SU-DHL-6 (cell line): ENCODE measurements at regions not wholly inside any gene's neighbourhood (a gene's known extent, or its start where the extent isn't known, plus 50 kb on each side); places are given as distances from the start of the nearest gene placed in this dataset.

Experiments used
- H2AFZ ChIP-seq: fragments of 200-600 bp; sonication (generic); 2 replicates; pipeline ENCODE4 v1.6.1; 2014; ENCODE audit warnings: low read depth, mild to moderate bottlenecking, moderate library complexity, mixed read lengths, antibody characterized with exemption, low read length; ENCODE audit not compliant: severe bottlenecking
- H3F3A ChIP-seq: fragments of 200-600 bp; shearing (Covaris generic); 2 replicates; pipeline ENCODE4 v1.6.0; 2016; ENCODE audit warnings: antibody characterized with exemption, mild to moderate bottlenecking; ENCODE audit not compliant: insufficient read depth
- H3K27ac ChIP-seq: fragments of 200-600 bp; sonication (generic); 2 replicates; pipeline ENCODE4 v1.5.1; 2016; ENCODE audit warnings: low read depth, mild to moderate bottlenecking, low read length, moderate library complexity, mixed read lengths
- H3K27me3 ChIP-seq: fragments of 200-600 bp; sonication (generic), shearing (Covaris generic); 2 replicates; pipeline ENCODE4 v1.6.0; 2014; ENCODE audit warnings: mild to moderate bottlenecking, low read length
- H3K36me3 ChIP-seq: fragments of 200-600 bp; sonication (generic); 2 replicates; pipeline ENCODE4 v1.6.1; 2014; ENCODE audit warnings: mild to moderate bottlenecking, low read length, mixed read lengths
- H3K4me2 ChIP-seq: fragments of 300-600, 200-600 bp; shearing (Covaris generic), sonication (generic); 2 replicates; pipeline ENCODE4 v1.6.0; 2014; ENCODE audit warnings: low read length, low read depth, mild to moderate bottlenecking; ENCODE audit not compliant: poor library complexity, severe bottlenecking
- H3K4me3 ChIP-seq: fragments of 200-600 bp; sonication (generic); 2 replicates; pipeline ENCODE4 v1.5.1; 2014; ENCODE audit warnings: antibody characterized with exemption, low read length, mild to moderate bottlenecking, mixed read lengths; ENCODE audit not compliant: insufficient read depth, poor library complexity, severe bottlenecking
- H3K79me2 ChIP-seq: fragments of 200-600 bp; sonication (generic); 2 replicates; pipeline ENCODE4 v1.6.1; 2014; ENCODE audit warnings: mild to moderate bottlenecking, low read length, moderate library complexity; ENCODE audit not compliant: insufficient read depth
- H3K9ac ChIP-seq: fragments of 200-600 bp; sonication (generic); 2 replicates; pipeline ENCODE4 v1.7.0; 2014; ENCODE audit warnings: mild to moderate bottlenecking, low read length
- H3K9me2 ChIP-seq: fragments of 200-600 bp; sonication (generic); replicated peaks from 2 replicates; pipeline ENCODE4 v1.6.1; 2014; ENCODE audit warnings: low read length; ENCODE audit not compliant: insufficient read depth
- H3K9me3 ChIP-seq: fragments of 200-600 bp; sonication (generic); 2 replicates; pipeline ENCODE4 v1.6.1; 2014; ENCODE audit warnings: low read length, mixed read lengths; ENCODE audit not compliant: insufficient read depth
- H4K20me1 ChIP-seq: fragments of 200-600 bp; sonication (generic); 2 replicates; pipeline ENCODE4 v1.6.1; 2014; ENCODE audit warnings: low read depth, mild to moderate bottlenecking, antibody characterized with exemption, low read length, moderate library complexity, mixed read lengths
- EZH2phosphoT487 ChIP-seq: fragments of 200-600 bp; sonication (generic), shearing (Covaris generic); conservative IDR thresholded peaks from 2 replicates; pipeline ENCODE4 v1.6.1; 2018; ENCODE audit warnings: mild to moderate bottlenecking, antibody characterized with exemption, low read length, moderate library complexity, mixed read lengths
- TF ChIP-seq, protein P1 (sequence below): fragments of 200-600 bp; sonication (generic); IDR thresholded peaks from one replicate; pipeline ENCODE4 v1.5.1; 2017; ENCODE audit warnings: antibody characterized with exemption, mild to moderate bottlenecking, low read length, moderate library complexity; ENCODE audit not compliant: insufficient read depth, poor library complexity, severe bottlenecking

DNA sequence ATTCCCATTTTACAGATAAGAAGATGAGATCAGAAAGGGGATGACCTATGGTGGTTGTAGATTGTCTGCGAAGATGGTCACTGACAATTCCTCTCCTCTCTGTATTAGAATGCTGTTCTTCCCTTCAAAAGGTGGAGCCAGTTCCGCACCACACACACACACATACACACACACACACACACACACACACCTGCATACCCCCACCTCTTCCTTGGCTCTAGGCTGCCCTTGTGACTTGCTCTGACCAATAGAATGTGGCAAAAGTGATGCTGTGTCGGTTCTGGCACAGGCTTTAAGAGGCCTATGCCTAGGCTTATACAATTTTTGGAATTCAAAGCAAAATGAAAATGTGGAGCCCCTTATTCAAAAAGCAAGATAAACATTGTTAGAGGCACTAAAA is 88.0 kb downstream of the ZFP36L2 start:
- Histone ChIP-seq H2AFZ (no peak overlapping the region), H3K27ac (peak overlapping the region; percentile 95), H3K36me3 (no peaks in the 10 kb centered on the region), H3K4me3 (no peak overlapping the region), H4K20me1 (no peaks in the 10 kb centered on the region), H3K9ac (0 out of 2 replicates have a peak overlapping the region, but pooled peaks have one; percentile 60), H3K4me2 (peak overlapping the region; percentile 57), H3K9me2 (no peaks in the 10 kb centered on the region), H3K27me3 (no peaks in the 10 kb centered on the region), H3K79me2 (no peaks in the 10 kb centered on the region), H3F3A (peaks cover 48% of the 10 kb centered on the region), H3K9me3 (no peaks in the 10 kb centered on the region)
- no peak for TF ChIP-seq EZH2phosphoT487
- TF ChIP-seq, protein P1, sequence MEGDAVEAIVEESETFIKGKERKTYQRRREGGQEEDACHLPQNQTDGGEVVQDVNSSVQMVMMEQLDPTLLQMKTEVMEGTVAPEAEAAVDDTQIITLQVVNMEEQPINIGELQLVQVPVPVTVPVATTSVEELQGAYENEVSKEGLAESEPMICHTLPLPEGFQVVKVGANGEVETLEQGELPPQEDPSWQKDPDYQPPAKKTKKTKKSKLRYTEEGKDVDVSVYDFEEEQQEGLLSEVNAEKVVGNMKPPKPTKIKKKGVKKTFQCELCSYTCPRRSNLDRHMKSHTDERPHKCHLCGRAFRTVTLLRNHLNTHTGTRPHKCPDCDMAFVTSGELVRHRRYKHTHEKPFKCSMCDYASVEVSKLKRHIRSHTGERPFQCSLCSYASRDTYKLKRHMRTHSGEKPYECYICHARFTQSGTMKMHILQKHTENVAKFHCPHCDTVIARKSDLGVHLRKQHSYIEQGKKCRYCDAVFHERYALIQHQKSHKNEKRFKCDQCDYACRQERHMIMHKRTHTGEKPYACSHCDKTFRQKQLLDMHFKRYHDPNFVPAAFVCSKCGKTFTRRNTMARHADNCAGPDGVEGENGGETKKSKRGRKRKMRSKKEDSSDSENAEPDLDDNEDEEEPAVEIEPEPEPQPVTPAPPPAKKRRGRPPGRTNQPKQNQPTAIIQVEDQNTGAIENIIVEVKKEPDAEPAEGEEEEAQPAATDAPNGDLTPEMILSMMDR, result no peak

DNA sequence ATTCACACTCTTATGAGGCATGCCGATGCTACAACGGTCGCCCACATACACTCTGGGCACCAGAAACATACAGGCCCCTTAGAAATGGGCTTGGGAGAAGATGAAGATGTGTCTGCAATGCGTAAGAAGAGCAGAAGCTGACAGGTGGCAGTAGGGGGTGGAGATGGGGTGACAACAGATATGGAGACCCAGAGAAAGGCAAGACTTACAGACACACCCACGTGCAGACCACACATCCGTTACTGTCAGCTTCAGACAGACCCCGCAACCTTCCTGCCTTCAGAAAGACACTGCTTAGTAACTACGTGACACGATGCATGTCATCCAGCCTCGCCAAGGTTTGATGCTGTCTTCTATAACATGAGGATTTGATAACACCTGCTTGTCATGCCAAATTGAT is 89.5 kb downstream of the ZFP36L2 start:
- H2AFZ ChIP-seq, result no peak overlapping the region
- H3K9ac ChIP-seq, result peak overlapping the region; percentile 60
- H3K36me3 ChIP-seq, result no peaks in the 10 kb centered on the region
- H3K9me2 ChIP-seq, result no peaks in the 10 kb centered on the region
- H4K20me1 ChIP-seq, result no peaks in the 10 kb centered on the region
- peaks cover 62% of the 10 kb centered on the region for H3F3A ChIP-seq
- no peaks in the 10 kb centered on the region for H3K79me2 ChIP-seq
- peak overlapping the region; percentile 57 for H3K4me2 ChIP-seq
- TF ChIP-seq EZH2phosphoT487, result no peak
- TF ChIP-seq, protein P1, result no peak
- no peaks in the 10 kb centered on the region for H3K27me3 ChIP-seq
- H3K27ac ChIP-seq, result peak overlapping the region; percentile 95
- no peak overlapping the region for H3K4me3 ChIP-seq
- no peaks in the 10 kb centered on the region for H3K9me3 ChIP-seq

DNA sequence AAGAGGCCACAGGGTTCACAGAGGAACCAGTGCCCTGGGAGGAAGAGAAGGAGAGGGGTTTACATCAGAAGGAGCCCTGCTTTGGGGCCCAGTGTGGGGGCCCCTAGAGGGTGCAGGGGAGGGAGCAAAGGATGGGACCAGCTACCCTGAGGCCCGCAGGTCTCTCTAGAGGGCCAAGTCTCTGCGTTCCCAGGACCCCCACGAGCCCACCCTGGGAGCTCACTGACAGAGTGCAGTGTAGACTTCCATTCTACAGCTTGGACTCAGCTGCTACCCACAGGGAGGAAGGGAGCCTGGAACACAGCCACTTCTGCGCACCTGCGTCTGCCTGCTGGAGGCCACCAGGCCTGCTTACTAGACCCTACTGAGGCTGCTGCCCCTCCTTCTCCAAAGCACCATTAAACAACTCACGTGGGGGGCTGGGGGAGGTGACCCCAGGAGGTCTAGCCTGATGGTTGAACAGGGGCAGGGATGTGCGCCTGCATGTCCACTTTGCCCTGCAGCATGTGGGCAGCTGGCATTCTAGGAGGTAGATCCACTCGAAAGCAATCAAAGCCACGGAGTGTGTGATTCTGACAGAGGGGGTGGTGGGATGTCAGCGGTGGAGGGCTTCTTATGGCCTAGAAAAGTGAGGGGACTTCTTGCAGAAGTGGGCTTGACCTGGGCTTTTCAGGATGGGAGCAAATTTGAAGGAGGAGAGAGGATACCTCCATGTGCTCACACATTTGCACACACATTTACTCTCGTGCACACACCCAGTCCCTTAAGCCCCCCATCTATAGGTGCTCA is 90.2 kb downstream of the ZFP36L2 start:
- Histone ChIP-seq H3K27me3 (no peaks in the 10 kb centered on the region), H3K79me2 (no peaks in the 10 kb centered on the region), H3K27ac (peak overlapping the region; percentile 95), H3K36me3 (no peaks in the 10 kb centered on the region), H3F3A (peaks cover 66% of the 10 kb centered on the region), H3K9ac (peak overlapping the region; percentile 60), H3K4me3 (no peak overlapping the region), H3K9me2 (no peaks in the 10 kb centered on the region), H2AFZ (no peak overlapping the region), H3K4me2 (peak overlapping the region; percentile 57), H4K20me1 (no peaks in the 10 kb centered on the region), H3K9me3 (no peaks in the 10 kb centered on the region)
- TF ChIP-seq, protein P1, result no peak
- no peak for TF ChIP-seq EZH2phosphoT487
